NOMO-1 (cell line): ENCODE measurements at regions not wholly inside any gene's neighbourhood (a gene's known extent, or its start where the extent isn't known, plus 50 kb on each side); places are given as distances from the start of the nearest gene placed in this dataset.

Source experiments
- DNase-seq, 2 experiments: peaks; one replicate each; lab custom pipeline; 2025; ENCODE audit not compliant: unreplicated experiment in 2 of 2; lab: John Stamatoyannopoulos, UW

- DNase-seq = no peak
Observed at GRCh38 chr12:18965203-18965602, 164.3 kb upstream of the PLEKHA5 start.

GRCh38 chr12:18966954-18967353, 162.6 kb upstream of the PLEKHA5 start:
- no peak for DNase-seq

GRCh38 chr12:18967814-18968213, 161.7 kb upstream of the PLEKHA5 start:
- no peak for DNase-seq

- DNase-seq = no peak
Observed at GRCh38 chr12:18969512-18969911, 160.0 kb upstream of the PLEKHA5 start.

GRCh38 chr12:18970603-18971002, 158.9 kb upstream of the PLEKHA5 start:
- no peak for DNase-seq

- DNase-seq = no peak
Observed at GRCh38 chr12:18971932-18972331, 157.6 kb upstream of the PLEKHA5 start.

GRCh38 chr12:18975933-18976332, 153.6 kb upstream of the PLEKHA5 start:
- no peak for DNase-seq

- DNase-seq = no peak
Observed at GRCh38 chr12:18979401-18980126, 150.0 kb upstream of the PLEKHA5 start.

- DNase-seq = no peak
Observed at GRCh38 chr12:18981732-18982131, 147.8 kb upstream of the PLEKHA5 start.

GRCh38 chr12:18982226-18982949, 147.1 kb upstream of the PLEKHA5 start:
- no peak for DNase-seq

GRCh38 chr12:18983854-18984253, 145.7 kb upstream of the PLEKHA5 start:
- DNase-seq = no peak

- DNase-seq = no peak
Observed at GRCh38 chr12:18990856-18991255, 138.7 kb upstream of the PLEKHA5 start.

- no peak for DNase-seq
Observed at GRCh38 chr12:18992336-18992735, 137.2 kb upstream of the PLEKHA5 start.

- no peak for DNase-seq
Observed at GRCh38 chr12:18998343-18999261, 130.9 kb upstream of the PLEKHA5 start.

- no peak for DNase-seq
Observed at GRCh38 chr12:19000836-19001235, 128.7 kb upstream of the PLEKHA5 start.

- no peak for DNase-seq
Observed at GRCh38 chr12:19002216-19002615, 127.3 kb upstream of the PLEKHA5 start.

- peak in 1 of 2 experiments; percentile 28 for DNase-seq
Observed at GRCh38 chr12:19003141-19003540, 126.4 kb upstream of the PLEKHA5 start.

- no peak for DNase-seq
Observed at GRCh38 chr12:19003987-19004619, 125.4 kb upstream of the PLEKHA5 start.

GRCh38 chr12:19005257-19005801, 124.2 kb upstream of the PLEKHA5 start:
- DNase-seq = no peak

GRCh38 chr12:19006626-19007137, 122.9 kb upstream of the PLEKHA5 start:
- no peak for DNase-seq
